Endodermal cell (in vitro differentiated cells): ENCODE measurements at regions not wholly inside any gene's neighbourhood (a gene's known extent, or its start where the extent isn't known, plus 50 kb on each side); places are given as distances from the start of the nearest gene placed in this dataset.
"Not testable (repeated sequence)": the region's sequence is repeated elsewhere in the genome, so short reads cannot be mapped to it uniquely, and the experiment has no call there.

ENCODE experiments used
- DNase-seq: peaks from one replicate; pipeline ENCODE4 v3.0.0-alpha.2; 2017
- H3K27ac ChIP-seq: 2 replicates; pipeline ENCODE4 v1.5.1; 2013; ENCODE audit warnings: mild to moderate bottlenecking, low read depth, low read length, moderate library complexity
- H3K27me3 ChIP-seq: 2 replicates; pipeline ENCODE4 v1.6.1; 2013; ENCODE audit warnings: mild to moderate bottlenecking, low read length, moderate library complexity; ENCODE audit not compliant: insufficient read depth, control insufficient read depth, poor library complexity, severe bottlenecking
- H3K36me3 ChIP-seq: 2 replicates; pipeline ENCODE4 v1.7.0; 2013; ENCODE audit warnings: mild to moderate bottlenecking, low read length, moderate library complexity; ENCODE audit not compliant: control insufficient read depth, insufficient read depth
- H3K4me1 ChIP-seq: one replicate; pipeline ENCODE4 v1.7.0; 2013; ENCODE audit warnings: low read length; ENCODE audit not compliant: control insufficient read depth, insufficient read depth
- H3K4me3 ChIP-seq: 2 replicates; pipeline ENCODE4 v1.5.1; 2013; ENCODE audit warnings: mild to moderate bottlenecking, low read length, moderate library complexity
- H3K9ac ChIP-seq: 2 replicates; pipeline ENCODE4 v1.6.1; 2013; ENCODE audit warnings: mild to moderate bottlenecking, low read length, moderate library complexity; ENCODE audit not compliant: poor library complexity, severe bottlenecking; ENCODE audit errors: extremely low read depth
- H3K9me3 ChIP-seq: 2 replicates; pipeline ENCODE4 v1.6.1; 2013; ENCODE audit warnings: mild to moderate bottlenecking, low read length, moderate library complexity; ENCODE audit not compliant: control insufficient read depth
- H3K27ac Mint-ChIP-seq: 2 replicates; pipeline ENCODE4 v1.8.0; 2020; ENCODE audit warnings: mixed read lengths
- H3K27me3 Mint-ChIP-seq: 2 replicates; pipeline ENCODE4 v1.8.0; 2021; ENCODE audit warnings: mild to moderate bottlenecking, mixed read lengths; ENCODE audit not compliant: insufficient read depth
- H3K36me3 Mint-ChIP-seq: 2 replicates; pipeline ENCODE4 v1.8.0; 2020; ENCODE audit warnings: low read depth, mixed read lengths
- H3K4me1 Mint-ChIP-seq: 2 replicates; pipeline ENCODE4 v1.8.0; 2020; ENCODE audit warnings: mixed read lengths
- H3K4me3 Mint-ChIP-seq: 2 replicates; pipeline ENCODE4 v1.8.0; 2020; ENCODE audit warnings: mild to moderate bottlenecking, moderate library complexity, mixed read lengths
- H3K9me3 Mint-ChIP-seq: 2 replicates; pipeline ENCODE4 v1.8.0; 2020; ENCODE audit warnings: mild to moderate bottlenecking, mixed read lengths
- WGBS, 2 experiments: methylation state at CpG; one replicate each; pipeline versions ENCODE4 v1.1.5 to v1.1.7; 2013; ENCODE audit warnings: missing lambda C conversion rate in 2 of 2, mixed read lengths in 1 of 2; ENCODE audit not compliant: insufficient coverage in 1 of 2, insufficient read length in 1 of 2; 5-methylcytosine and 5-hydroxymethylcytosine counted together

GRCh38 chr16:29135098-29135497 is 150.2 kb downstream of the LAT start:
- H3K9me3 ChIP-seq, H3K27me3 ChIP-seq, H3K27me3 Mint-ChIP-seq, H3K4me1 Mint-ChIP-seq, H3K27ac Mint-ChIP-seq, H3K36me3 Mint-ChIP-seq, H3K36me3 ChIP-seq, H3K4me3 Mint-ChIP-seq, H3K9ac ChIP-seq, H3K27ac ChIP-seq, DNase-seq, H3K4me1 ChIP-seq, H3K9me3 Mint-ChIP-seq, H3K4me3 ChIP-seq: not testable (repeated sequence)
- 95% methylated on average over 6 of the region's 6 CpGs; no CpG with 5 or more reads in 1 of the 2 experiments for WGBS, 2 experiments

- DNase-seq, H3K36me3 Mint-ChIP-seq, H3K4me3 ChIP-seq, H3K4me3 Mint-ChIP-seq, H3K27me3 ChIP-seq, H3K4me1 Mint-ChIP-seq, H3K27ac Mint-ChIP-seq, H3K4me1 ChIP-seq, H3K27ac ChIP-seq, H3K9me3 Mint-ChIP-seq, H3K9me3 ChIP-seq, H3K36me3 ChIP-seq, H3K27me3 Mint-ChIP-seq, H3K9ac ChIP-seq: not testable (repeated sequence)
- WGBS, 2 experiments: 86 to 94% methylated on average over 6 to 25 of the region's 25 CpGs
Observed at GRCh38 chr16:29133681-29134430, 149.0 kb downstream of the LAT start.

DNA sequence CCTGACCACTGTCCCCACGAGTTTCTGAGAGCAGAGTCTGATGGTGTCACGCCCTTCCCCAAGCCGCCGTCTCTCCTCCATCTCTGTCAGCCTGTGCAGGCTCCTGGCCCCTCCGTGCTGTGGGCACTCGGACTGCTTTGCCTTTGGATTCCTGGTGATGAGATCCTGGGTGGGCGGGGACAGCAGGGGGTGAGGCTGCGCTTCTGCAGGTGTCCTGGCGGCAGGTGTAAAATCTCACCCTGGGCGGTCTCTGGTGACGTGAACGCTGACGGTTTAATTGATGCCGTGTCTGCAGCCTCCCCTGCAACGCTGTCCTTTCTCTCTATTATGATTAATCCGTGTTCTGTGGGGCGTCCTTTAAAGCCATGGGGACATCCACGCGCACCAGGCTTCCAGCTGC is 148.0 kb downstream of the LAT start:
- not testable (repeated sequence) for H3K9me3 Mint-ChIP-seq, DNase-seq, H3K4me1 ChIP-seq, H3K36me3 ChIP-seq, H3K27me3 ChIP-seq, H3K4me3 Mint-ChIP-seq, H3K27ac Mint-ChIP-seq, H3K4me1 Mint-ChIP-seq, H3K27ac ChIP-seq, H3K4me3 ChIP-seq, H3K9ac ChIP-seq, H3K36me3 Mint-ChIP-seq, H3K9me3 ChIP-seq, H3K27me3 Mint-ChIP-seq
- 80 to 86% methylated on average over 1 to 8 of the region's 19 CpGs for WGBS, 2 experiments

- DNase-seq, H3K27ac Mint-ChIP-seq, H3K36me3 ChIP-seq, H3K4me1 Mint-ChIP-seq, H3K27me3 Mint-ChIP-seq, H3K9ac ChIP-seq, H3K9me3 Mint-ChIP-seq, H3K9me3 ChIP-seq, H3K27ac ChIP-seq, H3K4me3 ChIP-seq, H3K27me3 ChIP-seq, H3K36me3 Mint-ChIP-seq, H3K4me1 ChIP-seq, H3K4me3 Mint-ChIP-seq: not testable (repeated sequence)
- 93 to 94% methylated on average over 8 to 14 of the region's 14 CpGs for WGBS, 2 experiments
Observed at GRCh38 chr16:29132444-29132843, 147.6 kb downstream of the LAT start.

GRCh38 chr16:29130901-29131851 is 146.3 kb downstream of the LAT start:
- H3K9ac ChIP-seq, H3K4me3 ChIP-seq, H3K27me3 ChIP-seq, H3K4me3 Mint-ChIP-seq, H3K4me1 Mint-ChIP-seq, H3K27ac Mint-ChIP-seq, DNase-seq, H3K27ac ChIP-seq, H3K9me3 ChIP-seq, H3K36me3 Mint-ChIP-seq, H3K4me1 ChIP-seq, H3K36me3 ChIP-seq, H3K9me3 Mint-ChIP-seq: not testable (repeated sequence)
- WGBS, 2 experiments: 70 to 87% methylated on average over 12 to 29 of the region's 33 CpGs
- H3K27me3 Mint-ChIP-seq: peaks cover 22% of the 10 kb centered on the region

- not testable (repeated sequence) for H3K9me3 ChIP-seq, H3K4me1 Mint-ChIP-seq, H3K9me3 Mint-ChIP-seq, DNase-seq, H3K27ac Mint-ChIP-seq, H3K4me3 ChIP-seq, H3K36me3 ChIP-seq, H3K27me3 ChIP-seq, H3K27ac ChIP-seq, H3K36me3 Mint-ChIP-seq, H3K4me3 Mint-ChIP-seq, H3K4me1 ChIP-seq, H3K9ac ChIP-seq
- H3K27me3 Mint-ChIP-seq: peaks cover 32% of the 10 kb centered on the region
- 94% methylated on average over 16 of the region's 25 CpGs; no CpG with 5 or more reads in 1 of the 2 experiments for WGBS, 2 experiments
Observed at GRCh38 chr16:29130131-29130711, 145.4 kb downstream of the LAT start.
